RKO (cell line): ENCODE measurements at regions not wholly inside any gene's neighbourhood (a gene's known extent, or its start where the extent isn't known, plus 50 kb on each side); places are given as distances from the start of the nearest gene placed in this dataset.
A peak's percentile ranks its signal among the peaks of the same experiment; 100 is the strongest.
"Not testable (repeated sequence)": the region's sequence is repeated elsewhere in the genome, so short reads cannot be mapped to it uniquely, and the experiment has no call there.

ENCODE experiments used
- DNase-seq: peaks from one replicate; pipeline ENCODE4 v3.0.0-alpha.2; 2016; ENCODE audit warnings: low spot score

GRCh38 chr11:112310848-112311247 lies 50.2 kb upstream of the PLET1 start:
- DNase-seq: no peak

- DNase-seq: no peak
Measured at GRCh38 chr11:112315057-112315720, 54.5 kb upstream of the PLET1 start.

GRCh38 chr11:112315861-112316739 lies 55.4 kb upstream of the PLET1 start:
- no peak for DNase-seq

- DNase-seq: no peak
Measured at GRCh38 chr11:112316971-112317370, 56.3 kb upstream of the PLET1 start.

- DNase-seq: peak; percentile 73
Measured at GRCh38 chr11:112318184-112318591, 57.5 kb upstream of the PLET1 start.

- DNase-seq: no peak
Measured at GRCh38 chr11:112318661-112319060, 58.0 kb upstream of the PLET1 start.

GRCh38 chr11:112320668-112321067 lies 60.0 kb upstream of the PLET1 start:
- peak; percentile 30 for DNase-seq

GRCh38 chr11:112321501-112322172 lies 61.0 kb upstream of the PLET1 start:
- no peak for DNase-seq

- no peak for DNase-seq
Measured at GRCh38 chr11:112322173-112322790, 61.6 kb upstream of the PLET1 start.

GRCh38 chr11:112334381-112334780 lies 73.7 kb upstream of the PLET1 start:
- no peak for DNase-seq

GRCh38 chr11:112336356-112336886 lies 75.8 kb upstream of the PLET1 start:
- DNase-seq: no peak

- DNase-seq: no peak
Measured at GRCh38 chr11:112339566-112339965, 78.9 kb upstream of the PLET1 start.

- DNase-seq: no peak
Measured at GRCh38 chr11:112343368-112344039, 82.8 kb upstream of the PLET1 start.

GRCh38 chr11:112344040-112344413 lies 83.4 kb upstream of the PLET1 start:
- no peak for DNase-seq

GRCh38 chr11:112345166-112345565 lies 84.5 kb upstream of the PLET1 start:
- no peak for DNase-seq

- DNase-seq: no peak
Measured at GRCh38 chr11:112345706-112346105, 85.0 kb upstream of the PLET1 start.

- DNase-seq: no peak
Measured at GRCh38 chr11:112346586-112346985, 85.9 kb upstream of the PLET1 start.

GRCh38 chr11:112348480-112349029 lies 87.9 kb upstream of the PLET1 start:
- DNase-seq: no peak

GRCh38 chr11:112351423-112351822 lies 90.8 kb upstream of the PLET1 start:
- not testable (repeated sequence) for DNase-seq

GRCh38 chr11:112352907-112353306 lies 92.2 kb upstream of the PLET1 start:
- peak; percentile 23 for DNase-seq

- DNase-seq: no peak
Measured at GRCh38 chr11:112354364-112354763, 93.7 kb upstream of the PLET1 start.
